Activated T-helper 1 cell treated with anti-CD3 and anti-CD28 coated beads, Interleukin-12 subunit alpha, Interleukin-12 subunit beta, Interleukin-2, Interleukin-4 antibody, amounts not matched to agents 30 ng/mL and 10 ng/mL and 1 ng/mL, durations not matched to agents 14 hours and 24 hours and 36 hours (primary cell): ENCODE measurements at regions not wholly inside any gene's neighbourhood (a gene's known extent, or its start where the extent isn't known, plus 50 kb on each side); places are given as distances from the start of the nearest gene placed in this dataset.

Experiments used
- DNase-seq: peaks from one replicate; pipeline ENCODE4 v3.0.0; 2021; ENCODE audit warnings: low spot score
- H3K27ac Mint-ChIP-seq: one replicate; pipeline ENCODE4 v1.8.0; 2021; ENCODE audit warnings: mild to moderate bottlenecking, mixed read lengths
- H3K27me3 Mint-ChIP-seq: one replicate; pipeline ENCODE4 v1.8.0; 2022; ENCODE audit warnings: mild to moderate bottlenecking, moderate library complexity, mixed read lengths; ENCODE audit not compliant: insufficient read depth
- H3K36me3 Mint-ChIP-seq: one replicate; pipeline ENCODE4 v1.8.0; 2021; ENCODE audit warnings: low read depth, mixed read lengths
- H3K4me1 Mint-ChIP-seq: one replicate; pipeline ENCODE4 v1.8.0; 2021; ENCODE audit warnings: low read depth, mixed read lengths
- H3K4me3 Mint-ChIP-seq: one replicate; pipeline ENCODE4 v1.8.0; 2021; ENCODE audit warnings: mild to moderate bottlenecking, moderate library complexity, mixed read lengths
- H3K9me3 Mint-ChIP-seq: one replicate; pipeline ENCODE4 v1.8.0; 2021; ENCODE audit warnings: mixed read lengths
- intact Hi-C: fragments of 100-400 bp; cut with micrococcal nuclease; formaldehyde crosslinking; loops from one replicate; pipeline ENCODE4 v1.15.1; 2024

DNA sequence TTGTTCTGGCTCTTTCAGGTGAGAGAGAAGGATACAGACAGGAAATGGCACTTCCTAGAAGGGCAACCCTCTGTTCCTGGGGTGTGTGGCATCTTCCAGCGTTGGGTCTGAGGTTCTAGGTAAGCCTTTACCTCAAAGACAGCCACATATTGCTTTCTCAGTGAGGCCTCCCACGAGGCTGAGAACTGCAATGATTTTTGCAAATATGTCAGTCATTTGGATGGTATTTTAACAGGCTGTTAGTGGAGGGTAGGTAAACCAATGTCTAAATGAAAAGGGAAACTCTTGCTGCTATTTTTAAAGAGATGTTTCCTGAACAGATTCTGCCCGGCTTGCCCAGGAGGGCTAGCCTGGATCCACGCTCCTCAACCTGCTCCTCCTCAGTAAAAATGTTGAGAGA, 240.3 kb upstream of the KLF6 start:
- peaks cover 14% of the 10 kb centered on the region for H3K4me1 Mint-ChIP-seq
- DNase-seq, result no peak
- H3K4me3 Mint-ChIP-seq, result no peak overlapping the region
- no peaks in the 10 kb centered on the region for H3K36me3 Mint-ChIP-seq
- intact Hi-C loops, result no loop called here
- H3K27ac Mint-ChIP-seq, result no peak overlapping the region
- H3K27me3 Mint-ChIP-seq, result no peaks in the 10 kb centered on the region
- no peaks in the 10 kb centered on the region for H3K9me3 Mint-ChIP-seq

DNA sequence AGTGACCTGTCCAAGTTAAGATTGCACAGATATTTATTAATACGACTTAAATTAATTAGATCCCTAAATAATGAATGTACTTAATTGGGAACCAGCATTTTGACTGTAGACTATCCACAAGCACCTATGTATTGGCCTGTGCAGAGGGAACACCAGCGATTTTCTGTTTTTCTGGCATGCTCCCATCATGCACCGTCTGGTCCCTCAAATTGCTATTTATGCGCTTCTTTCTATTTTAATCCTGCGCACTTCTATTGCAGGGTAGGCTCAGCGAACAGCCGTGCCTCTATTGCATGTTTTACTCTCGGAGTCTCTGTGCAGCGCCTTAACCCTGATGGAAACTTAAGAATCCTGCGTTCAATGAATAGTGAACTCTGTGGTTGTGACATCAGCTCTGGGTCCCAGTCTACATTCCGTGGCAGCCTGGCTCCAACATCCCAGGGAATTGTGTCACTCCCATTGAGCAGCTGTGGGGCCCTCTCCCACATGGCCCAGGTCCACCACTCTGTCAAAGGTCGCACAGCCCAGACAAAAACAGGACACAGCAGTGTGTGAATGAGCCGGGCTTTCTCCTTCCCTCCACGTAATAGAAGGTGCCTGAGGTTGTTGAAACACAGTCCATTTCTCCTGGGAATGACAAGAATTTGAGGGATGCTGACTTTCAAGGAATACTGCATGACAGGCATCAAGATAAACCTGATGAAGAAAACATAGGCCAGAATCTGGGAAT, 239.7 kb upstream of the KLF6 start:
- intact Hi-C loops, result no loop called here
- no peak overlapping the region for H3K27ac Mint-ChIP-seq
- no peaks in the 10 kb centered on the region for H3K9me3 Mint-ChIP-seq
- H3K4me1 Mint-ChIP-seq, result peaks cover 14% of the 10 kb centered on the region
- H3K4me3 Mint-ChIP-seq, result no peak overlapping the region
- H3K36me3 Mint-ChIP-seq, result no peaks in the 10 kb centered on the region
- DNase-seq, result no peak
- no peaks in the 10 kb centered on the region for H3K27me3 Mint-ChIP-seq

DNA sequence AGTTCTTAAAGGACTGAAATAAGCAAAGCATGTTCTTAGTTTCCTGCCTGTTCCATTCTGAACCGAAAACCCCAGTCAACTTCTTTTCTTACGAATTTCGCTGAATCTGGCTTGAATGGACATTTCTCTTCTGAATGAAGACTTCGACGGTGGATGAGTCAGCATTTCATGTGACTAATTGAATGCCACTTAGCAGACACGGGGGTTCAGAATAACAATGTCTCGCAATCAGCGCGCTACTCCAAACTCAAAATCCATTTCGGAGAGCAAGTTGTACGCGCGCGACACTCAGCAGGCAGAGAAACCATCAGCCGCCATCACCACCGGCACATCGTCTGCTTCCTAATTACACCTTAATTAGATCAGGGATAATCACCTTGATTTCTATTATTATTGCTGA, 239.0 kb upstream of the KLF6 start:
- intact Hi-C loops, result no loop called here
- H3K9me3 Mint-ChIP-seq, result no peaks in the 10 kb centered on the region
- no peak overlapping the region for H3K27ac Mint-ChIP-seq
- no peaks in the 10 kb centered on the region for H3K36me3 Mint-ChIP-seq
- no peaks in the 10 kb centered on the region for H3K27me3 Mint-ChIP-seq
- H3K4me3 Mint-ChIP-seq, result no peak overlapping the region
- DNase-seq, result no peak
- H3K4me1 Mint-ChIP-seq, result peaks cover 14% of the 10 kb centered on the region

DNA sequence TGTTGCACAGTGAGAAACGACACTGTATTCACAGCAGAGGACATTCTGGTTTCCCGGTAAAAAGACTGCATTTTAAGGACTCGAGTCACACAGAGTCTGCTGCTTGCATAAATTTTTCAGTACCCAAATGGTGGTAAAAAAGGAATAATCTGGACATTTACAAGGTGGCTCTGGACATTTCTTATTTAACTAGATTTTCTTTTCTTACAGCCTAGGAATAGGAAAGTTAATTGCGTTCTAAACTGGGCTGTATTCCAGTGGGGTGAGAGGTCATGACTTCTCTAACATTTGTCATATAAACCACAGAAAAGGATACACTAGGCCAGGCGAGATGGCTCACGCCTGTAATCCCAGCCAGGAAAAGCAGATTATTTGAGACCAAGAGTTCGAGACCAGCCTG, 237.5 kb upstream of the KLF6 start:
- Mint-ChIP-seq H3K36me3 (no peaks in the 10 kb centered on the region), H3K4me3 (no peak overlapping the region), H3K27me3 (no peaks in the 10 kb centered on the region), H3K27ac (no peak overlapping the region), H3K9me3 (no peaks in the 10 kb centered on the region), H3K4me1 (peaks cover 15% of the 10 kb centered on the region)
- intact Hi-C loops, result no loop called here
- DNase-seq, result no peak

DNA sequence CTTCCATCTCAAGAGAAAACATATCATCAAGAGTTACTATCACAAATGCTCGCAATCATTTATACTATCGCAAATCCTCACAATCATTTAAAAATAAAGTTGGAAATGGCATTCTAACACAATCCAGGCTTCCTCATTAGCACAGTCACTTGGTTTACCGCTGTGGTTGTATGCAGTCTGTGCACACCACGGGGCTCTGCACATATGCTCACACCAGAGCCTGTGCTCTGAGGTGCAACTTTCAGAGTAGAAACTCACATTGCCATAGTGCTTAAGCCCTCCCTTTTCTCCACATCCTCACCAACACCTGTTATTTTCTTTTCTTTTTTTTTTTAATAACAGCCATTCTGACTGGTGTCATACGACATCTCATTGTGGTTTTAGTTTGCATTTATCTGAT, 235.6 kb upstream of the KLF6 start:
- DNase-seq, result no peak
- Mint-ChIP-seq H3K9me3 (no peaks in the 10 kb centered on the region), H3K4me1 (peaks cover 15% of the 10 kb centered on the region), H3K36me3 (no peaks in the 10 kb centered on the region), H3K4me3 (no peak overlapping the region), H3K27ac (no peak overlapping the region), H3K27me3 (no peaks in the 10 kb centered on the region)
- intact Hi-C loops, result no loop called here

DNA sequence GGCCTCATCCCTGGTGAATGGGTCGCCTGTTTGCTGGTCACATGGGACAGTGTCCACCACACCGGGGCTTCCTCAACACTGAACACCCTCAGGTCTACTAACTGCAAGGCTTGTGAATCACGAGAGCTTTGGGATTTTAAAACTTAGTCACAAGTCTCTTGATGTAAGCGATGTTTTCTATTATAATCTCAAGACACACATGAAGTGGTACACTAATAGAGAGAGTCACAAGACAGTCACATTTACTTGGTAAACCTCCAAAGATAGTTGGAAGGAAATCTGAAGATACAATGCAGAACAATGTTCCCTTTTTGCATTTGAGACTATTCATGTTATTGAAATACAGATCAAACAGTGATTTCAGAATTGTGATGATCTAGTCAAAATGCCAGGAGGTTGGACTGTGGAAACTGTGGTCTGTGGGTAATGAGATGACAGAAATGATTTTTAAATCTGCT, 233.1 kb upstream of the KLF6 start:
- no peaks in the 10 kb centered on the region for H3K27me3 Mint-ChIP-seq
- no peak for DNase-seq
- H3K27ac Mint-ChIP-seq, result no peak overlapping the region
- H3K9me3 Mint-ChIP-seq, result no peaks in the 10 kb centered on the region
- intact Hi-C loops, result no loop called here
- H3K4me1 Mint-ChIP-seq, result peaks cover 16% of the 10 kb centered on the region
- H3K4me3 Mint-ChIP-seq, result no peak overlapping the region
- H3K36me3 Mint-ChIP-seq, result no peaks in the 10 kb centered on the region

DNA sequence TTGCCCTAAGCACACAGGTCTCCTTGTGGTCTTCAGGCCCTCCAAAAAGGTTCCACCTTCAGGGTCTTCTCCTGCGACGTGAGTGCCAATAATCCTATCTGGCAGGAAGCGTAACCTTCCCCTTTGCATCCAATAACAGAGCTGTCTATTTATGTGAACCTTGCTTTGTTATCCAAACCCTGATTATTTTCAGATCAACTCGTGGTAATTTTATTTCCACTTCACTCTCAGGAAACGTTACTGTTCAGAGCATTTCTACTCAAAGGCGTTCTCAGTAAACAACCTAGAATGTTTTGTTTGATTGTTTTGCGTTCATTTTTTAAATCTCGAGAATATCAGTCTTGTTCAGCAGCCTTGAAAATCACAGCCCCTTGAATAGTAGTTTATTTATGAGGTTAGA, 232.3 kb upstream of the KLF6 start:
- Mint-ChIP-seq H3K27me3 (no peaks in the 10 kb centered on the region), H3K36me3 (no peaks in the 10 kb centered on the region), H3K9me3 (no peaks in the 10 kb centered on the region), H3K4me1 (peaks cover 21% of the 10 kb centered on the region), H3K4me3 (no peak overlapping the region), H3K27ac (no peak overlapping the region)
- intact Hi-C loops, result no loop called here
- DNase-seq, result no peak

DNA sequence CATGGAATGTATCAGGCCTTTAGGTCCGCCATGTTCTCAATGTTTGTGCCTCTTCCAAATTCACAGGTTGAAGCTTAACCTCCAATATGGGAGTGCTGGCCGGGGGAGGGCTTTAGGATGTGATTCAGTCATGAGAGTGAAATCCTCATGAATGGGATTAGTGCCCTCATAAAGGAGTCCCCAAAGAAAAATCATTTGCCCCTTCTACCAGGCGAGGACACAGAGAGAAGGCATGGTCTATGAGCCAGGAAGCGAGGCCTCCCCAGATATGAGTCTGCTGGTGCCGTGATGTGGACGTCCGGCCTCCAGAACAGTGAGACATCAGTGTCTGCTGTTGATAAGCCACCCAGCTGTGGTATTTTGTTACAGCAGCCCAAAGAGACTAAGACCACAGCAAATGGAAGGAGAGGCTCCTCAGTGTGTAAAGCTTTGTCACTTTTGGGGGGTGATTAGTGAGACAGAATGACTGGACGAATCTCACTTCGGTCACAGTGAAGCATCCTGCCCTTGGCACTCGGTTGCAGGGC, 231.3 kb upstream of the KLF6 start:
- Mint-ChIP-seq H3K4me3 (no peak overlapping the region), H3K9me3 (no peaks in the 10 kb centered on the region), H3K27ac (no peak overlapping the region), H3K27me3 (no peaks in the 10 kb centered on the region), H3K36me3 (no peaks in the 10 kb centered on the region), H3K4me1 (peaks cover 21% of the 10 kb centered on the region)
- intact Hi-C loops, result no loop called here
- DNase-seq, result no peak

DNA sequence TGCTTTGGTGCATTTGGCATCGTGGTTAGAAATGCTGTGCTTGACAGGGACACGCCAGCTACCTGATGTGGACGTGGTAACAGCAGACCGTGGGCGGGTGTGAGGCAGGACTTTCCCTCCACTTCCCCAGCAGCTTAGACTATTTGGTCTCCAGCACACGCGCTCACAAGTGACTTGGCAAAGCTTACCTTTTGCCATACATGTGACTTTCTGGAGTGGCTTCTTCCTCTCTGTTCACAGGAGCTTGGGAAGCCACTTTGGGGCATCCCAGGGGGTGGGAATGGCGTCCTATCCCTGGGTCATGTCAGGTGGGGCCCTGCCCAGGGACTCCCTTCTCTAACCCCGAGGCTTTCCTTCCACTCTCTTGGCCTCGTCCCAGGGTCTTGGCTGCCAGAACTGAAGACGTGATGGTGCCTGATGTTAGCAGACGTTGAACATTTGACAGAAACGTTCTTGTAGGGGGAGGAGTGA, 228.7 kb upstream of the KLF6 start:
- Mint-ChIP-seq H3K36me3 (no peaks in the 10 kb centered on the region), H3K27me3 (no peaks in the 10 kb centered on the region), H3K9me3 (no peaks in the 10 kb centered on the region), H3K4me1 (peaks cover 21% of the 10 kb centered on the region), H3K4me3 (no peak overlapping the region), H3K27ac (no peak overlapping the region)
- peak; percentile 22 for DNase-seq
- intact Hi-C loops, result loop anchor here (2.0 to 5.0 kb wide), 3 partner anchors 19 to 117 kb away; no protein-coding TSS in a partner anchor

DNA sequence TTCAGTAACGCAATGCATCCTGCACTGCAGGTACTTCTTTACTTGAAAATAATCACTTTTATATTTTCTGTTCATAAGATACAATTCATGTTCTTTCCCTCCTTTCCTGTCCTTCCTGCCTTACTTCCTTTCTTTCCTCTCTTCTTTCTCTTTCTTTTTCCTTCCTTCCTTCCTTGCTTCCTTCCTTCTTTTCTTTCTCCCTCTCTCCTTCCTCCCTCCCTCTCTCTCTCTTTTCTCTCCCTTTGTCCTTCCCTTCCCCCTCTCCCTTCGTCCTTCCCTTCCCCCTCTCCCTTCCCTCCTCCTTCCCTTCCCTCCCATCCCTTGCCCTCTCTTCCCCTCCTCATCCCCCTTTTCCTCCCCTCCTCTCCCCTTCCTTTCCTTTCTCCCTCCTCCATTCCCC, 227.8 kb upstream of the KLF6 start:
- Mint-ChIP-seq H3K27ac (no peak overlapping the region), H3K27me3 (no peaks in the 10 kb centered on the region), H3K36me3 (no peaks in the 10 kb centered on the region), H3K9me3 (no peaks in the 10 kb centered on the region), H3K4me1 (peaks cover 15% of the 10 kb centered on the region), H3K4me3 (no peak overlapping the region)
- no peak for DNase-seq
- intact Hi-C loops, result loop anchor here (2.0 to 5.0 kb wide), 3 partner anchors 20 to 118 kb away; no protein-coding TSS in a partner anchor

DNA sequence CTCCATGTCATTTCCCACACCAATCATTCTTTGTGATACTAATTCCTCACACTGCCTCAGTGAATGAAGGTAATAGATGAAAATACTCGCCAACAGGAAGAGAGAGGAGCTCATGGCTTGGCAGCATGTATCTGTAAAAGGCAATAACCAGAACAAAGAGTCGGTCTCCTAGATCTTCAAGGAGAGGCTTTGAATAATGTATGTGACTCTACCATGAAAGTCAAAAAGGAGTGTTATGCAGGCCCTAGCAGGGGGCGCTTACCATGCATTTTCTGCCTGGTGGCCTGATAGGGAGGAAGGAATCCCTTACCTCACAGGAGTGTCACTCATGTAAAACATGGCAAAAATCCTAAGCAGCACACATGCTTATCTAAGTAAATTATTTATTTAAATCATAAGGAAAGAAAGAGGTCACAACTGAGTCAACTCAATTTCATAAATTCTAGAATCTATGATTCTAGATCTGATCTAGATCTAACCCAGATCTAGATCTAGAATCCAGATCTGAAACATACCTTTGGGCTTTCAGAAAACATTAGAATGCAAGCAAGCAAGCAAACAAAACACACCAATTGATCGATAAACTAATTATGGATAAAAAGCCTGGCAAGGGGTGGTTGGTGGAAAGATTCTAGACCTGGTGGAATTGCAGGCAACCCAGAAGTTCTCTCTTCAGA, 226.3 kb upstream of the KLF6 start:
- no peak overlapping the region for H3K27ac Mint-ChIP-seq
- intact Hi-C loops, result loop anchor here (5.0 kb wide), 1 partner anchor 74 kb away; no protein-coding TSS in a partner anchor
- H3K4me3 Mint-ChIP-seq, result no peak overlapping the region
- H3K9me3 Mint-ChIP-seq, result no peaks in the 10 kb centered on the region
- no peaks in the 10 kb centered on the region for H3K27me3 Mint-ChIP-seq
- H3K4me1 Mint-ChIP-seq, result peaks cover 22% of the 10 kb centered on the region
- DNase-seq, result no peak
- H3K36me3 Mint-ChIP-seq, result no peaks in the 10 kb centered on the region

DNA sequence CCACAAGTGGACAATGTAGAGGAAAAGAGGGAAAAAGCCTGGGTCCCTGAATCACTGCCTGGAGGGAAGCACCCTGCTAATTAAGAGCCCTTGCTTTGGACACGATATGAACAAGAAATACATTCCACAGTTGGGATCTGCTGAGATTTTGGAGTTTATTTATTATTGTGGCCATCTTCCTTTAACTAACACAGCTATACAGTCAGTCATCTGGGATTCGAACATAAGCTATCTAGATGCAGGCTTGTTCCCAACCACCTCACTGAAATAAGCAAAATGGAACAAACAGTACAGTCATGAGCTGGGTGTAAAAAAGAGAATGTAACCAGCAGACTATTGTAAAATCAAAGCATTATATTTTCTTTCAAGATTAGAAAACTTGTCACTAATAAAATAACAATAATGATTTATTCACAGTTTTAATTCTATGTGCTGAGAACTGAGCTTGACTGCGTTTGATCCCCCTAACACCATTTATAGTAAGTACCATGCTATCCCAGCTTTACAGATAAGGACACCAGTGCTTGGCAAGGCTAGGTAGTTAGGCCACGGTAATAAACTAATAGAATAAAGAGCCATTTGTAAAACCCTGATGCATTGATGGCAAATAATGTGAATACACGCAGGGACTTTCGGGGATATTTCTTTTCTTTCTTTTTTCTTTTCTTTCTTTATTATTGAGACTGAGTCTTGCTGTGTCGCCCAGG, 223.8 kb upstream of the KLF6 start:
- no peak overlapping the region for H3K4me3 Mint-ChIP-seq
- intact Hi-C loops, result no loop called here

DNA sequence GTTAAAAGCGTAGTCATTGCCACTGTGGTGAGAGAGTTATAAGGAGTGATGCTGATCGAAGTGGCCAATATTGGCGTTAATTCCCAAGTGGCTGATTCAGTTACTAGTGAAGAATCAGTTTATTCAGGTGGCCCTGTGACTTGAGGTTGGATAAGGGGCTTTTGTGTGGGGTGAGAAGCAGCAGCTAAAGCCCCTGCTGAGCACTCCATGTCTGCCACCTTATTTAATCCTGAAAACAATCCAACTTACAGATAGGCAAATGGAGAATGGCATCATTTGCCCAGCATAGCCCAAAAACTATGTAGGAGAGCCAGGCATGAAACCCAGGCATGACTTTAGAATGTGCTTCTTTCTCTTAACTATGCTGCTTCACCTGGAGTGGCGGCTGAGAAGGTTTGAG, 222.8 kb upstream of the KLF6 start:
- peaks cover 6% of the 10 kb centered on the region for H3K27me3 Mint-ChIP-seq
- H3K9me3 Mint-ChIP-seq, result no peaks in the 10 kb centered on the region
- intact Hi-C loops, result no loop called here
- no peak overlapping the region for H3K27ac Mint-ChIP-seq
- no peaks in the 10 kb centered on the region for H3K36me3 Mint-ChIP-seq
- no peak for DNase-seq
- H3K4me3 Mint-ChIP-seq, result no peak overlapping the region
- peaks cover 15% of the 10 kb centered on the region for H3K4me1 Mint-ChIP-seq

More for the DNA sequence above, 223.8 kb upstream of the KLF6 start:
- peaks cover 23% of the 10 kb centered on the region for H3K4me1 Mint-ChIP-seq
- no peaks in the 10 kb centered on the region for H3K9me3 Mint-ChIP-seq
- DNase-seq, result no peak
- H3K27me3 Mint-ChIP-seq, result peaks cover 6% of the 10 kb centered on the region
- H3K27ac Mint-ChIP-seq, result no peak overlapping the region
- no peaks in the 10 kb centered on the region for H3K36me3 Mint-ChIP-seq
